GM20000 (cell line): ENCODE measurements at regions not wholly inside any gene's neighbourhood (a gene's known extent, or its start where the extent isn't known, plus 50 kb on each side); places are given as distances from the start of the nearest gene placed in this dataset.

Source experiments
- DNase-seq: peaks from one replicate; pipeline ENCODE4 v3.0.0; 2012; ENCODE audit warnings: low spot score
- CTCF ChIP-seq: IDR thresholded peaks from 2 replicates; pipeline ENCODE4 v1.5.1; 2012; ENCODE audit warnings: mild to moderate bottlenecking, control low read depth; ENCODE audit errors: extremely low read depth, missing control alignments

GRCh38 chr18:45383228-45383627 lies 232.0 kb upstream of the SLC14A2 start:
- no peak for DNase-seq
- no peak for TF ChIP-seq CTCF

GRCh38 chr18:45384137-45384961 lies 230.9 kb upstream of the SLC14A2 start:
- DNase-seq: peak; percentile 58
- TF ChIP-seq CTCF: peak; percentile 64

- no peak for DNase-seq
Measured at GRCh38 chr18:45384962-45385315, 230.3 kb upstream of the SLC14A2 start.

GRCh38 chr18:45386041-45386655 lies 229.1 kb upstream of the SLC14A2 start:
- peak; percentile 16 for DNase-seq
- TF ChIP-seq CTCF: peak; percentile 15

More at GRCh38 chr18:45384962-45385315, 230.3 kb upstream of the SLC14A2 start:
- no peak for TF ChIP-seq CTCF

GRCh38 chr18:45387229-45387628 lies 228.0 kb upstream of the SLC14A2 start:
- TF ChIP-seq CTCF: no peak
- no peak for DNase-seq

- no peak for TF ChIP-seq CTCF
- no peak for DNase-seq
Measured at GRCh38 chr18:45398448-45398847, 216.8 kb upstream of the SLC14A2 start.

- no peak for DNase-seq
- no peak for TF ChIP-seq CTCF
Measured at GRCh38 chr18:45399146-45399545, 216.1 kb upstream of the SLC14A2 start.
